SK-N-SH (cell line): ENCODE measurements at regions not wholly inside any gene's neighbourhood (a gene's known extent, or its start where the extent isn't known, plus 50 kb on each side); places are given as distances from the start of the nearest gene placed in this dataset.

Source experiments
- CTCF ChIP-seq: fragments of 200-600 bp; sonication (generic); IDR thresholded peaks from 2 replicates; pipeline ENCODE4 v1.6.1; 2017; ENCODE audit warnings: antibody characterized with exemption, mild to moderate bottlenecking, moderate library complexity
- EP300 ChIP-seq, 2 experiments: IDR thresholded peaks; 2 replicates each; pipeline versions ENCODE4 v1.4.0 to v1.6.1; 2012; ENCODE audit warnings: borderline replicate concordance in 1 of 2, low read depth in 1 of 2, low read length in 1 of 2
- FOXM1 ChIP-seq: IDR thresholded peaks from 2 replicates; pipeline ENCODE4 v1.4.0; 2012; ENCODE audit warnings: low read depth, mild to moderate bottlenecking
- GABPA ChIP-seq: IDR thresholded peaks from 2 replicates; pipeline ENCODE4 v1.4.0; 2012; ENCODE audit warnings: low read depth, mild to moderate bottlenecking
- MAX ChIP-seq: IDR thresholded peaks from 2 replicates; pipeline ENCODE4 v1.4.0; 2012; ENCODE audit warnings: low read depth
- POLR2AphosphoS5 ChIP-seq: IDR thresholded peaks from 2 replicates; pipeline ENCODE4 v1.6.1; 2012; ENCODE audit warnings: low read depth, low read length
- RAD21 ChIP-seq: IDR thresholded peaks from 2 replicates; pipeline ENCODE4 v1.6.1; 2012; ENCODE audit warnings: mild to moderate bottlenecking, low read length
- RCOR1 ChIP-seq: fragments of 150-350 bp; IDR thresholded peaks from 2 replicates; pipeline ENCODE4 v1.6.1; 2017; ENCODE audit warnings: antibody characterized with exemption, low read length
- REST ChIP-seq: IDR thresholded peaks from 2 replicates; pipeline ENCODE4 v1.6.1; 2012; ENCODE audit warnings: mild to moderate bottlenecking, low read depth, low read length, moderate library complexity
- RFX5 ChIP-seq: IDR thresholded peaks from 2 replicates; pipeline ENCODE4 v1.6.1; 2012; ENCODE audit warnings: mild to moderate bottlenecking, improper control_type of control experiment, low read length
- TAF1 ChIP-seq: IDR thresholded peaks from 2 replicates; pipeline ENCODE4 v1.6.1; 2012; ENCODE audit warnings: low read depth, mild to moderate bottlenecking, low read length, moderate library complexity, borderline replicate concordance
- TCF12 ChIP-seq: IDR thresholded peaks from 2 replicates; pipeline ENCODE4 v1.4.0; 2012
- TEAD4 ChIP-seq: IDR thresholded peaks from 2 replicates; pipeline ENCODE4 v1.4.0; 2012; ENCODE audit warnings: mild to moderate bottlenecking, borderline replicate concordance; ENCODE audit not compliant: insufficient read depth
- USF2 ChIP-seq: fragments of 150-350 bp; IDR thresholded peaks from 2 replicates; pipeline ENCODE4 v1.6.1; 2017; ENCODE audit warnings: antibody characterized with exemption, low read length, low read depth, borderline replicate concordance

GRCh38 chr10:21138769-21139340, 241.7 kb upstream of the NEBL start:
- TF ChIP-seq TEAD4 (no peak), RFX5 (no peak), CTCF (no peak), TAF1 (no peak), FOXM1 (no peak), GABPA (no peak), RCOR1 (no peak), TCF12 (no peak), EP300 (IDR thresholded peaks at IDR 0.05; ENCODE audit: borderline replicate concordance in 1 of 2, low read depth in 1 of 2, low read length in 1 of 2) (no peak), REST (no peak), POLR2AphosphoS5 (no peak), RAD21 (no peak), MAX (no peak), USF2 (no peak)
